ENCODE measurements at regions not wholly inside any gene's neighbourhood (a gene's known extent, or its start where the extent isn't known, plus 50 kb on each side); places are given as distances from the start of the nearest gene placed in this dataset.

GRCh38 chr9:28587052-28587451 lies 1013.8 kb upstream of the C9orf72 start:
- no peaks in the 10 kb centered on the region for H3K27me3 ChIP-seq (ENCODE audit: insufficient read depth, low read length)
- no peak overlapping the region for H3K4me3 ChIP-seq (replicated peaks in 1 of 2; ENCODE audit: low read depth in 1 of 2, low read length in 2 of 2)
- no peaks in the 10 kb centered on the region for H3K79me2 ChIP-seq (ENCODE audit: insufficient read depth, low read length)
- peaks cover 0 to 4% of the 10 kb centered on the region in 2 experiments; a peak in 1 of 4 replicates for H3K9me3 ChIP-seq (ENCODE audit: control insufficient read depth in 1 of 2, insufficient read depth in 1 of 2, low read depth in 1 of 2, low read length in 2 of 2)
- no TSS peak for BruUV-seq (replicated peaks)
- H2AFZ ChIP-seq (ENCODE audit: low read depth, low read length, poor library complexity, severe bottlenecking): no peak overlapping the region
- TF ChIP-seq REST (IDR thresholded peaks at IDR 0.05; ENCODE audit: low read depth) (no peak), SRF (IDR thresholded peaks at IDR 0.05; ENCODE audit: low read depth) (no peak)
- H3K4me2 ChIP-seq (ENCODE audit: low read length): no peak overlapping the region
- H3K9me2 ChIP-seq (ENCODE audit: insufficient read depth): no peaks in the 10 kb centered on the region
- no peaks in the 10 kb centered on the region for H3K4me1 ChIP-seq (ENCODE audit: control insufficient read depth in 1 of 2, insufficient read depth in 2 of 2, low read length in 2 of 2)
- intact Hi-C loops (cut with micrococcal nuclease): no loop called here
- ChIA-PET CTCF (no interaction called here), RAD21 (ENCODE audit: low non-redundant PET in 1 of 2, low total read pairs in 2 of 2, uncharacterized antibody in 2 of 2, unreplicated experiment in 2 of 2) (no interaction called here), POLR2A (no interaction called here)
- H4K20me1 ChIP-seq (ENCODE audit: insufficient read depth): no peaks in the 10 kb centered on the region
- ATAC-seq (no peak), DNase-seq (ENCODE audit: low read depth, low spot score) (no peak)
- H3K27ac ChIP-seq (ENCODE audit: low read depth, low read length): no peak overlapping the region
- no peaks in the 10 kb centered on the region for H3K36me3 ChIP-seq (ENCODE audit: control insufficient read depth in 1 of 2, insufficient read depth in 2 of 2, low read length in 2 of 2)
- H3K9ac ChIP-seq (ENCODE audit: low read length): no peak overlapping the region

GRCh38 chr9:28598408-28598807 lies 1025.1 kb upstream of the C9orf72 start:
- no peak overlapping the region for H2AFZ ChIP-seq (ENCODE audit: low read depth, low read length, poor library complexity, severe bottlenecking)
- H3K9ac ChIP-seq (ENCODE audit: low read length): no peak overlapping the region
- TF ChIP-seq SP1 (IDR thresholded peaks at IDR 0.05; ENCODE audit: low read depth) (no peak), YY1 (IDR thresholded peaks at IDR 0.05; ENCODE audit: extremely low read depth, insufficient replicate concordance, low read depth, low read length) (no peak), ZBTB33 (IDR thresholded peaks at IDR 0.05; ENCODE audit: extremely low read depth, insufficient replicate concordance, low read length) (no peak), ATF3 (IDR thresholded peaks at IDR 0.05) (no peak), ZNF274 (IDR thresholded peaks at IDR 0.05; ENCODE audit: low read depth, low read length) (no peak)
- no peaks in the 10 kb centered on the region for H3K27me3 ChIP-seq (ENCODE audit: insufficient read depth, low read length)
- H3K9me3 ChIP-seq (ENCODE audit: control insufficient read depth in 1 of 2, insufficient read depth in 1 of 2, low read depth in 1 of 2, low read length in 2 of 2): no peaks in the 10 kb centered on the region
- H3K36me3 ChIP-seq (ENCODE audit: control insufficient read depth in 1 of 2, insufficient read depth in 2 of 2, low read length in 2 of 2): no peaks in the 10 kb centered on the region
- H4K20me1 ChIP-seq (ENCODE audit: insufficient read depth): no peaks in the 10 kb centered on the region
- H3K4me2 ChIP-seq (ENCODE audit: low read length): no peak overlapping the region
- H3K27ac ChIP-seq (ENCODE audit: low read depth, low read length): no peak overlapping the region
- H3K4me1 ChIP-seq (ENCODE audit: control insufficient read depth in 1 of 2, insufficient read depth in 2 of 2, low read length in 2 of 2): no peaks in the 10 kb centered on the region
- BruUV-seq (replicated peaks): no TSS peak
- no peak overlapping the region for H3K4me3 ChIP-seq (replicated peaks in 1 of 2; ENCODE audit: low read depth in 1 of 2, low read length in 2 of 2)
- ATAC-seq (no peak), DNase-seq (ENCODE audit: low read depth, low spot score) (no peak)
- ChIA-PET POLR2A (no interaction called here), CTCF (no interaction called here), RAD21 (ENCODE audit: low non-redundant PET in 1 of 2, low total read pairs in 2 of 2, uncharacterized antibody in 2 of 2, unreplicated experiment in 2 of 2) (no interaction called here)
- H3K79me2 ChIP-seq (ENCODE audit: insufficient read depth, low read length): no peaks in the 10 kb centered on the region
- no peaks in the 10 kb centered on the region for H3K9me2 ChIP-seq (ENCODE audit: insufficient read depth)
- intact Hi-C loops (cut with micrococcal nuclease): no loop called here
